NCI-H2081 treated with DMSO at 0.1 percent for 48 hours (cell line): ENCODE measurements at regions not wholly inside any gene's neighbourhood (a gene's known extent, or its start where the extent isn't known, plus 50 kb on each side); places are given as distances from the start of the nearest gene placed in this dataset.
"Not testable (repeated sequence)": the region's sequence is repeated elsewhere in the genome, so short reads cannot be mapped to it uniquely, and the experiment has no call there.

Experiments
- DNase-seq: peaks from one replicate; lab custom pipeline; 2025; lab: John Stamatoyannopoulos, UW

- not testable (repeated sequence) for DNase-seq
These were observed 296.3 kb downstream of the HNRNPD start for GRCh38 chr4:82077471-82077995.

GRCh38 chr4:82076809-82077208 is 297.0 kb downstream of the HNRNPD start:
- no peak for DNase-seq

GRCh38 chr4:82076359-82076758 is 297.4 kb downstream of the HNRNPD start:
- DNase-seq = no peak

GRCh38 chr4:82071951-82072350 is 301.8 kb downstream of the HNRNPD start:
- no peak for DNase-seq

GRCh38 chr4:82069883-82070638 is 303.7 kb downstream of the HNRNPD start:
- no peak for DNase-seq

- no peak for DNase-seq
These were observed 310.8 kb downstream of the HNRNPD start for GRCh38 chr4:82063017-82063416.

GRCh38 chr4:82057990-82058544 is 315.7 kb downstream of the HNRNPD start:
- no peak for DNase-seq

GRCh38 chr4:82055156-82055555 is 318.6 kb downstream of the HNRNPD start:
- no peak for DNase-seq

- DNase-seq = no peak
These were observed 320.4 kb downstream of the HNRNPD start for GRCh38 chr4:82053396-82053795.

- DNase-seq = no peak
These were observed 323.0 kb downstream of the HNRNPD start for GRCh38 chr4:82050796-82051195.

GRCh38 chr4:82049294-82049693 is 324.5 kb downstream of the HNRNPD start:
- no peak for DNase-seq

- DNase-seq = no peak
These were observed 326.1 kb downstream of the HNRNPD start for GRCh38 chr4:82047731-82048130.

GRCh38 chr4:82046796-82047195 is 327.0 kb downstream of the HNRNPD start:
- DNase-seq = no peak

GRCh38 chr4:82045267-82045666 is 328.5 kb downstream of the HNRNPD start:
- DNase-seq = no peak

- DNase-seq = no peak
These were observed 329.4 kb downstream of the HNRNPD start for GRCh38 chr4:82044141-82044993.

GRCh38 chr4:82043809-82044137 is 330.0 kb downstream of the HNRNPD start:
- no peak for DNase-seq

GRCh38 chr4:82043081-82043808 is 330.5 kb downstream of the HNRNPD start:
- no peak for DNase-seq

GRCh38 chr4:82042042-82042441 is 331.7 kb downstream of the HNRNPD start:
- DNase-seq = no peak

- DNase-seq = no peak
These were observed 334.9 kb downstream of the HNRNPD start for GRCh38 chr4:82038936-82039335.

GRCh38 chr4:82036181-82036580 is 337.6 kb downstream of the HNRNPD start:
- DNase-seq = no peak

GRCh38 chr4:82034878-82035277 is 338.9 kb downstream of the HNRNPD start:
- no peak for DNase-seq

GRCh38 chr4:82033862-82034261 is 339.9 kb downstream of the HNRNPD start:
- DNase-seq = no peak
